DND-41 (cell line): ENCODE measurements at regions not wholly inside any gene's neighbourhood (a gene's known extent, or its start where the extent isn't known, plus 50 kb on each side); places are given as distances from the start of the nearest gene placed in this dataset.

Experiments used
- ATAC-seq: fragments of 200-7000 bp; cut with Tn5 transposase; 3 replicates; pipeline ENCODE4 v1.9.1; 2021; ENCODE audit warnings: low read depth; ENCODE audit not compliant: insufficient read depth
- DNase-seq: peaks from one replicate; pipeline ENCODE4 v3.0.0-alpha.2; 2020
- H2AFZ ChIP-seq: 2 replicates; pipeline ENCODE4 v1.6.0; 2012; ENCODE audit warnings: low read depth, low read length
- H3K27ac ChIP-seq: 2 replicates; pipeline ENCODE4 v1.5.1; 2012; ENCODE audit warnings: low read length, inconsistent platforms
- H3K27me3 ChIP-seq: fragments of 200-600 bp; sonication (generic); 2 replicates; pipeline ENCODE4 v1.6.0; 2012; ENCODE audit warnings: low read length, mild to moderate bottlenecking, inconsistent platforms; ENCODE audit not compliant: insufficient read depth, poor library complexity
- H3K36me3 ChIP-seq: 2 replicates; pipeline ENCODE4 v1.5.1; 2012; ENCODE audit warnings: low read length, inconsistent platforms; ENCODE audit not compliant: insufficient read depth
- H3K4me1 ChIP-seq: 2 replicates; pipeline ENCODE4 v1.5.1; 2012; ENCODE audit warnings: mild to moderate bottlenecking, low read length; ENCODE audit not compliant: insufficient read depth
- H3K4me2 ChIP-seq: 2 replicates; pipeline ENCODE4 v1.6.0; 2012; ENCODE audit warnings: mild to moderate bottlenecking, moderate library complexity, low read length, inconsistent platforms; ENCODE audit not compliant: insufficient read depth
- H3K4me3 ChIP-seq, 2 experiments: fragments of 200-600 bp in 1 of 2; shearing (Covaris generic) in 1 of 2; 2 replicates each; pipeline ENCODE4 v1.5.1; 2012 to 2016; ENCODE audit warnings: inconsistent platforms in 2 of 2, low read length in 2 of 2, mild to moderate bottlenecking in 2 of 2, low read depth in 1 of 2, moderate library complexity in 1 of 2
- H3K79me2 ChIP-seq: 2 replicates; pipeline ENCODE4 v1.6.0; 2012; ENCODE audit warnings: low read length, inconsistent platforms; ENCODE audit not compliant: insufficient read depth
- H3K9ac ChIP-seq: 2 replicates; pipeline ENCODE4 v1.6.0; 2012; ENCODE audit warnings: low read depth, mild to moderate bottlenecking, inconsistent platforms, low read length, moderate library complexity
- H3K9me3 ChIP-seq: 2 replicates; pipeline ENCODE4 v1.5.1; 2012; ENCODE audit warnings: low read length, moderate library complexity, mild to moderate bottlenecking, inconsistent platforms; ENCODE audit not compliant: insufficient read depth, severe bottlenecking
- H4K20me1 ChIP-seq: 2 replicates; pipeline ENCODE4 v1.6.0; 2012; ENCODE audit warnings: low read length; ENCODE audit not compliant: insufficient read depth
- CTCF ChIP-seq: IDR thresholded peaks from 2 replicates; pipeline ENCODE4 v1.5.1; 2012; ENCODE audit warnings: borderline replicate concordance, low read length, moderate library complexity, mild to moderate bottlenecking; ENCODE audit not compliant: poor library complexity, severe bottlenecking; ENCODE audit errors: extremely low read depth
- EZH2 ChIP-seq: IDR thresholded peaks from 3 replicates; pipeline ENCODE4 v1.6.1; 2012; ENCODE audit warnings: borderline replicate concordance, low read depth, mild to moderate bottlenecking, moderate library complexity, low read length, inconsistent platforms; ENCODE audit not compliant: severe bottlenecking

GRCh38 chrX:137278825-137279224 is 245.0 kb upstream of the GPR101 start:
- Histone ChIP-seq H3K4me3 (no peak overlapping the region), H3K4me2 (no peak overlapping the region), H3K9ac (no peak overlapping the region), H3K79me2 (no peaks in the 10 kb centered on the region), H4K20me1 (no peaks in the 10 kb centered on the region), H3K36me3 (no peaks in the 10 kb centered on the region), H3K9me3 (no peaks in the 10 kb centered on the region), H2AFZ (no peak overlapping the region), H3K27me3 (no peaks in the 10 kb centered on the region), H3K27ac (no peak overlapping the region), H3K4me1 (no peaks in the 10 kb centered on the region)
- ATAC-seq (no peak), DNase-seq (no peak)
- no peak for TF ChIP-seq EZH2
- TF ChIP-seq CTCF = no peak

- H3K36me3 ChIP-seq = no peaks in the 10 kb centered on the region
- H3K4me2 ChIP-seq = no peak overlapping the region
- no peaks in the 10 kb centered on the region for H4K20me1 ChIP-seq
- DNase-seq = no peak
- no peak for ATAC-seq
- H2AFZ ChIP-seq = no peak overlapping the region
- no peak overlapping the region for H3K27ac ChIP-seq
- no peaks in the 10 kb centered on the region for H3K27me3 ChIP-seq
- H3K4me1 ChIP-seq = no peaks in the 10 kb centered on the region
- TF ChIP-seq CTCF = no peak
- TF ChIP-seq EZH2 = no peak
- H3K9me3 ChIP-seq = no peaks in the 10 kb centered on the region
- H3K9ac ChIP-seq = no peak overlapping the region
- H3K79me2 ChIP-seq = no peaks in the 10 kb centered on the region
- H3K4me3 ChIP-seq = no peak overlapping the region
Observed at GRCh38 chrX:137263374-137263773, 229.6 kb upstream of the GPR101 start.

- DNase-seq (no peak), ATAC-seq (no peak)
- no peaks in the 10 kb centered on the region for H3K36me3 ChIP-seq
- TF ChIP-seq EZH2 (no peak), CTCF (no peak)
- H4K20me1 ChIP-seq = no peaks in the 10 kb centered on the region
- H3K27ac ChIP-seq = no peak overlapping the region
- no peak overlapping the region for H3K4me3 ChIP-seq
- no peak overlapping the region for H2AFZ ChIP-seq
- H3K9ac ChIP-seq = no peak overlapping the region
- no peak overlapping the region for H3K4me2 ChIP-seq
- no peaks in the 10 kb centered on the region for H3K27me3 ChIP-seq
- H3K79me2 ChIP-seq = no peaks in the 10 kb centered on the region
- H3K4me1 ChIP-seq = no peaks in the 10 kb centered on the region
- H3K9me3 ChIP-seq = no peaks in the 10 kb centered on the region
Observed at GRCh38 chrX:137245183-137245582, 211.4 kb upstream of the GPR101 start.

- Histone ChIP-seq H3K27me3 (no peaks in the 10 kb centered on the region), H3K36me3 (no peaks in the 10 kb centered on the region), H3K9ac (no peak overlapping the region), H3K4me2 (no peak overlapping the region), H3K79me2 (no peaks in the 10 kb centered on the region), H4K20me1 (no peaks in the 10 kb centered on the region), H3K9me3 (no peaks in the 10 kb centered on the region), H3K4me3 (no peak overlapping the region), H3K27ac (no peak overlapping the region), H3K4me1 (peaks cover 35% of the 10 kb centered on the region), H2AFZ (no peak overlapping the region)
- no peak for TF ChIP-seq CTCF
- no peak for TF ChIP-seq EZH2
- ATAC-seq (no peak), DNase-seq (no peak)
Observed at GRCh38 chrX:137236837-137237236, 203.0 kb upstream of the GPR101 start.
